ENCODE measurements at regions not wholly inside any gene's neighbourhood (a gene's known extent, or its start where the extent isn't known, plus 50 kb on each side); places are given as distances from the start of the nearest gene placed in this dataset.

DNA sequence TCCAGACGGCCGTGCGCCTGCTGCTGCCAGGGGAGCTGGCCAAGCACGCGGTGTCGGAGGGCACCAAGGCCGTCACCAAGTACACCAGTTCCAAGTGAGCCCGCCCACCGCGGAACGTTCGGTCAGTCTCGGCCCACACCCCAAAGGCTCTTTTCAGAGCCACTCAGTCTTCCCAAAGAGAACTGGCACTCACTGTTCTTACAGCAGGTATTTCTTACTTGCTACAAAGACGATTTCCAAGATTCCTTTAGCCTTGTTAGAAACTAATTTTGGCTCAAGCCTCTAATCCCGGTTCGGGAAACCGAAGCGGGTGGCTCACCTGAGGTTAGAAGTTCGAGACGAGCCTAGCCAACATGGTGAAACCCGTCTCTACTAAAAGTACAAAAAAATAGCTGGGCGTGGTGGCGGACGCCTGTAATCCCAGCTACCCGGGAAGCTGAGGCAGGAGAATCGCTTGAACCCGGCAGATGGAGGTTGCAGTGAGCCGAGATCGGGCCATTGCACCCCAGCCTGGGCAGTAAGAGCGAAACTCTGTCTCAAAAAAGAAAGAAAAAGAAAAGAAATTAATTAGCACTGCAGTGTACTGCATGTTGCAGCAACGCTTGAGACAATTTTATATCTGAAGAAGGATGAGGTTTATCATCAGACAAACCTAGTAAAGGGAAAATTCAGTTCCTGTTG, 73.1 kb downstream of the OR2B2 start:
- TF ChIP-seq PPARA (CRISPR knock-in tag; IDR thresholded peaks at IDR 0.05; ENCODE audit: borderline replicate concordance) (no peak), ZNF565 (CRISPR knock-in tag; conservative IDR thresholded peaks at IDR 0.05; ENCODE audit: low read depth) (0 out of 2 replicates have a peak, but pooled peaks have one; percentile 45), BACH2 (CRISPR knock-in tag; IDR thresholded peaks at IDR 0.05; ENCODE audit: borderline replicate concordance) (no peak), ZFP30 (CRISPR knock-in tag; IDR thresholded peaks at IDR 0.05) (no peak)
- peak; percentile 35 for ATAC-seq

DNA sequence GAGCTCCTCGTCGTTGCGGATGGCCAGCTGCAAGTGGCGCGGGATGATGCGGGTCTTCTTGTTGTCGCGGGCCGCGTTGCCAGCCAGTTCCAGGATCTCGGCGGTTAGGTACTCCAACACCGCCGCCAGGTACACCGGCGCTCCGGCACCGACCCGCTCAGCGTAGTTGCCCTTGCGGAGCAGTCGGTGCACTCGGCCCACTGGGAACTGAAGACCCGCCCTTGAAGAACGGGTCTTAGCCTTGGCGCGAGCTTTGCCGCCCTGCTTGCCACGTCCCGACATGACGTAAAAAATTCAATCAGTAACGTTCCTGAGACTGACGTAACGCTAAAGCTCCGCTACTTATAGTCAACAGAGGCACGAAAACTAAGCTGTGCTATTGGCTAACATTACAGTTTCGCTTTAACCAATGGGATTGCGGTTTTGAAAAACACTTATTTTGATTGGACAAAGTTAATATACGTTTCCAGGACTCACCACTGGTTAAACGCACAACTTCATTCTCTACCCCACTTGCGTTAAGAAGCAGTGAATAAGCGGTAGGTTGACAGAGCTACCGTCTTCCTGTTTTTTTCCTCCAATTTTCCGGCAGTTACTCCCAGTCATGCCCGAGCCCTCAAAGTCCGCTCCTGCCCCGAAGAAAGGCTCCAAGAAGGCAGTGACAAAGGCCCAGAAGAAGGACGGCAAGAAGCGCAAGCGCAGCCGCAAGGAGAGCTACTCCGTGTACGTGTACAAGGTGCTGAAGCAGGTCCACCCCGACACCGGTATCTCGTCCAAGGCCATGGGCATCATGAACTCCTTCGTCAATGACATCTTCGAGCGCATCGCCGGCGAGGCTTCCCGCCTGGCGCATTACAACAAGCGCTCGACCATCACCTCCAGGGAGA, 73.9 kb downstream of the OR2B2 start:
- TF ChIP-seq, protein P1, sequence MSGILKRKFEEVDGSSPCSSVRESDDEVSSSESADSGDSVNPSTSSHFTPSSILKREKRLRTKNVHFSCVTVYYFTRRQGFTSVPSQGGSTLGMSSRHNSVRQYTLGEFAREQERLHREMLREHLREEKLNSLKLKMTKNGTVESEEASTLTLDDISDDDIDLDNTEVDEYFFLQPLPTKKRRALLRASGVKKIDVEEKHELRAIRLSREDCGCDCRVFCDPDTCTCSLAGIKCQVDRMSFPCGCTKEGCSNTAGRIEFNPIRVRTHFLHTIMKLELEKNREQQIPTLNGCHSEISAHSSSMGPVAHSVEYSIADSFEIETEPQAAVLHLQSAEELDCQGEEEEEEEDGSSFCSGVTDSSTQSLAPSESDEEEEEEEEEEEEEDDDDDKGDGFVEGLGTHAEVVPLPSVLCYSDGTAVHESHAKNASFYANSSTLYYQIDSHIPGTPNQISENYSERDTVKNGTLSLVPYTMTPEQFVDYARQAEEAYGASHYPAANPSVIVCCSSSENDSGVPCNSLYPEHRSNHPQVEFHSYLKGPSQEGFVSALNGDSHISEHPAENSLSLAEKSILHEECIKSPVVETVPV (CRISPR knock-in tag; IDR thresholded peaks at IDR 0.05), result no peak
- TF ChIP-seq, protein P2, sequence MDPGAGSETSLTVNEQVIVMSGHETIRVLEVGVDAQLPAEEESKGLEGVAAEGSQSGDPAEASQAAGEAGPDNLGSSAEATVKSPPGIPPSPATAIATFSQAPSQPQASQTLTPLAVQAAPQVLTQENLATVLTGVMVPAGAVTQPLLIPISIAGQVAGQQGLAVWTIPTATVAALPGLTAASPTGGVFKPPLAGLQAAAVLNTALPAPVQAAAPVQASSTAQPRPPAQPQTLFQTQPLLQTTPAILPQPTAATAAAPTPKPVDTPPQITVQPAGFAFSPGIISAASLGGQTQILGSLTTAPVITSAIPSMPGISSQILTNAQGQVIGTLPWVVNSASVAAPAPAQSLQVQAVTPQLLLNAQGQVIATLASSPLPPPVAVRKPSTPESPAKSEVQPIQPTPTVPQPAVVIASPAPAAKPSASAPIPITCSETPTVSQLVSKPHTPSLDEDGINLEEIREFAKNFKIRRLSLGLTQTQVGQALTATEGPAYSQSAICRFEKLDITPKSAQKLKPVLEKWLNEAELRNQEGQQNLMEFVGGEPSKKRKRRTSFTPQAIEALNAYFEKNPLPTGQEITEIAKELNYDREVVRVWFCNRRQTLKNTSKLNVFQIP (CRISPR knock-in tag; IDR thresholded peaks at IDR 0.05; ENCODE audit: borderline replicate concordance, low read depth), result no peak
- TF ChIP-seq ISL1 (CRISPR knock-in tag; IDR thresholded peaks at IDR 0.05), result no peak
- TF ChIP-seq TCF4 (CRISPR knock-in tag; IDR thresholded peaks at IDR 0.05; ENCODE audit: borderline replicate concordance), result no peak
- TF ChIP-seq, protein P3, sequence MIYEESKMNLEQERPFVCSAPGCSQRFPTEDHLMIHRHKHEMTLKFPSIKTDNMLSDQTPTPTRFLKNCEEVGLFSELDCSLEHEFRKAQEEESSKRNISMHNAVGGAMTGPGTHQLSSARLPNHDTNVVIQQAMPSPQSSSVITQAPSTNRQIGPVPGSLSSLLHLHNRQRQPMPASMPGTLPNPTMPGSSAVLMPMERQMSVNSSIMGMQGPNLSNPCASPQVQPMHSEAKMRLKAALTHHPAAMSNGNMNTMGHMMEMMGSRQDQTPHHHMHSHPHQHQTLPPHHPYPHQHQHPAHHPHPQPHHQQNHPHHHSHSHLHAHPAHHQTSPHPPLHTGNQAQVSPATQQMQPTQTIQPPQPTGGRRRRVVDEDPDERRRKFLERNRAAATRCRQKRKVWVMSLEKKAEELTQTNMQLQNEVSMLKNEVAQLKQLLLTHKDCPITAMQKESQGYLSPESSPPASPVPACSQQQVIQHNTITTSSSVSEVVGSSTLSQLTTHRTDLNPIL (CRISPR knock-in tag; IDR thresholded peaks at IDR 0.05; ENCODE audit: low read depth), result no peak
- TF ChIP-seq, protein P4, sequence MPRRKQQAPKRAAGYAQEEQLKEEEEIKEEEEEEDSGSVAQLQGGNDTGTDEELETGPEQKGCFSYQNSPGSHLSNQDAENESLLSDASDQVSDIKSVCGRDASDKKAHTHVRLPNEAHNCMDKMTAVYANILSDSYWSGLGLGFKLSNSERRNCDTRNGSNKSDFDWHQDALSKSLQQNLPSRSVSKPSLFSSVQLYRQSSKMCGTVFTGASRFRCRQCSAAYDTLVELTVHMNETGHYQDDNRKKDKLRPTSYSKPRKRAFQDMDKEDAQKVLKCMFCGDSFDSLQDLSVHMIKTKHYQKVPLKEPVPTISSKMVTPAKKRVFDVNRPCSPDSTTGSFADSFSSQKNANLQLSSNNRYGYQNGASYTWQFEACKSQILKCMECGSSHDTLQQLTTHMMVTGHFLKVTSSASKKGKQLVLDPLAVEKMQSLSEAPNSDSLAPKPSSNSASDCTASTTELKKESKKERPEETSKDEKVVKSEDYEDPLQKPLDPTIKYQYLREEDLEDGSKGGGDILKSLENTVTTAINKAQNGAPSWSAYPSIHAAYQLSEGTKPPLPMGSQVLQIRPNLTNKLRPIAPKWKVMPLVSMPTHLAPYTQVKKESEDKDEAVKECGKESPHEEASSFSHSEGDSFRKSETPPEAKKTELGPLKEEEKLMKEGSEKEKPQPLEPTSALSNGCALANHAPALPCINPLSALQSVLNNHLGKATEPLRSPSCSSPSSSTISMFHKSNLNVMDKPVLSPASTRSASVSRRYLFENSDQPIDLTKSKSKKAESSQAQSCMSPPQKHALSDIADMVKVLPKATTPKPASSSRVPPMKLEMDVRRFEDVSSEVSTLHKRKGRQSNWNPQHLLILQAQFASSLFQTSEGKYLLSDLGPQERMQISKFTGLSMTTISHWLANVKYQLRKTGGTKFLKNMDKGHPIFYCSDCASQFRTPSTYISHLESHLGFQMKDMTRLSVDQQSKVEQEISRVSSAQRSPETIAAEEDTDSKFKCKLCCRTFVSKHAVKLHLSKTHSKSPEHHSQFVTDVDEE (CRISPR knock-in tag; IDR thresholded peaks at IDR 0.05), result no peak
- no peak for TF ChIP-seq ZFP3 (CRISPR knock-in tag; IDR thresholded peaks at IDR 0.05)
- TF ChIP-seq ZNF565 (CRISPR knock-in tag; conservative IDR thresholded peaks at IDR 0.05; ENCODE audit: low read depth), result no peak
- ATAC-seq, result peak; percentile 82

DNA sequence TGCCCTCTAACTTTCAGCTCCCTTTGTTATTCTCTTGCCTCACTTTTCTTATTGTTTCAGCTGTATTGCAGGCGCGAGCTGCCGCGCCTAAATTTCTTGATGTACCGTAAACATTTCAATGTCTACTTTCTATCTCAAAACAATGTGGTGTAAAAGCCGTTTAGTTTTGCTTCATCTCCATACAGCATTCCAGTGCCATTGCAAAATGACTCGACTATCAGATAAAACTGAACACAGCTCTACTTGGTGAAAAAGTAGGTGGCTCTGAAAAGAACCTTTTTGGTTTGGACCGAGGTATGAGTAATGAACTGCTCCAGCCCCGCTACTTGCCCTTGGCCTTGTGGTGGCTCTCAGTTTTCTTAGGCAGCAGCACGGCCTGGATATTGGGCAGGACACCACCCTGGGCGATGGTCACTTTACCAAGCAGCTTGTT, 74.6 kb downstream of the OR2B2 start:
- ATAC-seq, result peak; percentile 14

More for the DNA sequence above, 74.6 kb downstream of the OR2B2 start:
- TF ChIP-seq, protein P4 (CRISPR knock-in tag; IDR thresholded peaks at IDR 0.05), result no peak
- TF ChIP-seq ZNF8 (CRISPR knock-in tag; IDR thresholded peaks at IDR 0.05) (peak; percentile 28; the same call in 1 of the 2 replicates), ISL1 (CRISPR knock-in tag; IDR thresholded peaks at IDR 0.05) (no peak), ARNTL (CRISPR knock-in tag; IDR thresholded peaks at IDR 0.05; ENCODE audit: borderline replicate concordance, low read depth) (0 out of 2 replicates have a peak, but pooled peaks have one; percentile 21)
- TF ChIP-seq, protein P5, sequence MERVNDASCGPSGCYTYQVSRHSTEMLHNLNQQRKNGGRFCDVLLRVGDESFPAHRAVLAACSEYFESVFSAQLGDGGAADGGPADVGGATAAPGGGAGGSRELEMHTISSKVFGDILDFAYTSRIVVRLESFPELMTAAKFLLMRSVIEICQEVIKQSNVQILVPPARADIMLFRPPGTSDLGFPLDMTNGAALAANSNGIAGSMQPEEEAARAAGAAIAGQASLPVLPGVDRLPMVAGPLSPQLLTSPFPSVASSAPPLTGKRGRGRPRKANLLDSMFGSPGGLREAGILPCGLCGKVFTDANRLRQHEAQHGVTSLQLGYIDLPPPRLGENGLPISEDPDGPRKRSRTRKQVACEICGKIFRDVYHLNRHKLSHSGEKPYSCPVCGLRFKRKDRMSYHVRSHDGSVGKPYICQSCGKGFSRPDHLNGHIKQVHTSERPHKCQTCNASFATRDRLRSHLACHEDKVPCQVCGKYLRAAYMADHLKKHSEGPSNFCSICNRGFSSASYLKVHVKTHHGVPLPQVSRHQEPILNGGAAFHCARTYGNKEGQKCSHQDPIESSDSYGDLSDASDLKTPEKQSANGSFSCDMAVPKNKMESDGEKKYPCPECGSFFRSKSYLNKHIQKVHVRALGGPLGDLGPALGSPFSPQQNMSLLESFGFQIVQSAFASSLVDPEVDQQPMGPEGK (CRISPR knock-in tag; IDR thresholded peaks at IDR 0.05; ENCODE audit: borderline replicate concordance), result peak; percentile 2; the same call in 1 of the 2 replicates
